ENCODE measurements at regions not wholly inside any gene's neighbourhood (a gene's known extent, or its start where the extent isn't known, plus 50 kb on each side); places are given as distances from the start of the nearest gene placed in this dataset.

- TF ChIP-seq, protein P1, sequence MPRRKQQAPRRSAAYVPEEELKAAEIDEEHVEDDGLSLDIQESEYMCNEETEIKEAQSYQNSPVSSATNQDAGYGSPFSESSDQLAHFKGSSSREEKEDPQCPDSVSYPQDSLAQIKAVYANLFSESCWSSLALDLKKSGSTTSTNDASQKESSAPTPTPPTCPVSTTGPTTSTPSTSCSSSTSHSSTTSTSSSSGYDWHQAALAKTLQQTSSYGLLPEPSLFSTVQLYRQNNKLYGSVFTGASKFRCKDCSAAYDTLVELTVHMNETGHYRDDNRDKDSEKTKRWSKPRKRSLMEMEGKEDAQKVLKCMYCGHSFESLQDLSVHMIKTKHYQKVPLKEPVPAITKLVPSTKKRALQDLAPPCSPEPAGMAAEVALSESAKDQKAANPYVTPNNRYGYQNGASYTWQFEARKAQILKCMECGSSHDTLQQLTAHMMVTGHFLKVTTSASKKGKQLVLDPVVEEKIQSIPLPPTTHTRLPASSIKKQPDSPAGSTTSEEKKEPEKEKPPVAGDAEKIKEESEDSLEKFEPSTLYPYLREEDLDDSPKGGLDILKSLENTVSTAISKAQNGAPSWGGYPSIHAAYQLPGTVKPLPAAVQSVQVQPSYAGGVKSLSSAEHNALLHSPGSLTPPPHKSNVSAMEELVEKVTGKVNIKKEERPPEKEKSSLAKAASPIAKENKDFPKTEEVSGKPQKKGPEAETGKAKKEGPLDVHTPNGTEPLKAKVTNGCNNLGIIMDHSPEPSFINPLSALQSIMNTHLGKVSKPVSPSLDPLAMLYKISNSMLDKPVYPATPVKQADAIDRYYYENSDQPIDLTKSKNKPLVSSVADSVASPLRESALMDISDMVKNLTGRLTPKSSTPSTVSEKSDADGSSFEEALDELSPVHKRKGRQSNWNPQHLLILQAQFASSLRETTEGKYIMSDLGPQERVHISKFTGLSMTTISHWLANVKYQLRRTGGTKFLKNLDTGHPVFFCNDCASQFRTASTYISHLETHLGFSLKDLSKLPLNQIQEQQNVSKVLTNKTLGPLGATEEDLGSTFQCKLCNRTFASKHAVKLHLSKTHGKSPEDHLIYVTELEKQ (tag by site-specific recombination; IDR thresholded peaks at IDR 0.05; ENCODE audit: borderline replicate concordance), result no peak
- no peak for TF ChIP-seq CTCF (tag by site-specific recombination; IDR thresholded peaks at IDR 0.05)
- TF ChIP-seq ZNF704 (tag by site-specific recombination; IDR thresholded peaks at IDR 0.05), result no peak
- TF ChIP-seq ZFP37 (tag by site-specific recombination; IDR thresholded peaks at IDR 0.05), result no peak
- TF ChIP-seq ZBTB7A (tag by site-specific recombination; IDR thresholded peaks at IDR 0.05; ENCODE audit: low read depth), result no peak
- no peak for TF ChIP-seq ZNF639 (tag by site-specific recombination; IDR thresholded peaks at IDR 0.05)
- TF ChIP-seq ZFP3 (tag by site-specific recombination; IDR thresholded peaks at IDR 0.05; ENCODE audit: low read depth), result no peak
- no peak for TF ChIP-seq YY1 (tag by site-specific recombination; IDR thresholded peaks at IDR 0.05)
- TF ChIP-seq ZNF626 (tag by site-specific recombination; IDR thresholded peaks at IDR 0.05), result no peak
Observed at GRCh38 chr12:83850531-83850930, 1062.1 kb downstream of the SLC6A15 start.
